Mucosa of descending colon (tissue), 3 donors: ENCODE measurements at regions not wholly inside any gene's neighbourhood (a gene's known extent, or its start where the extent isn't known, plus 50 kb on each side); places are given as distances from the start of the nearest gene placed in this dataset.
A peak's percentile ranks its signal among the peaks of the same experiment; 100 is the strongest.
"Not testable (repeated sequence)": the region's sequence is repeated elsewhere in the genome, so short reads cannot be mapped to it uniquely, and the experiment has no call there.

Experiments
- ATAC-seq: fragments of 200-7000 bp; cut with Tn5 transposase; one replicate; pipeline ENCODE4 v1.9.1; 2020; ENCODE audit warnings: mild to moderate bottlenecking, moderate library complexity
- DNase-seq, 3 donors: peaks; one replicate each; pipeline ENCODE4 v3.0.0-alpha.2; 2020
- H3K36me3 ChIP-seq: fragments of 200-600 bp; one replicate; pipeline ENCODE4 v1.8.0; 2021; ENCODE audit warnings: low read depth, mild to moderate bottlenecking
- H3K4me1 ChIP-seq: fragments of 200-600 bp; one replicate; pipeline ENCODE4 v1.8.0; 2021; ENCODE audit warnings: low read depth, mild to moderate bottlenecking
- H3K4me3 ChIP-seq: fragments of 200-600 bp; one replicate; pipeline ENCODE4 v1.8.0; 2021; ENCODE audit warnings: mild to moderate bottlenecking
- H3K9me3 ChIP-seq: fragments of 200-600 bp; one replicate; pipeline ENCODE4 v1.8.0; 2021; ENCODE audit warnings: mild to moderate bottlenecking
- intact Hi-C, 2 donors: fragments of 100-400 bp; cut with DNase I in 1 of 2; cut with micrococcal nuclease in 1 of 2; formaldehyde crosslinking; loops; one replicate each; pipeline versions ENCODE4 v1.11.0 to v1.11.1; 2022; cut with DNase I, micrococcal nuclease
- TF ChIP-seq, protein P1 (sequence below): fragments of 200-600 bp; IDR thresholded peaks from one replicate; pipeline ENCODE4 v1.8.0; 2022; ENCODE audit warnings: antibody characterized with exemption, mild to moderate bottlenecking
- donor health status: DM: no; HTN: no; CAD: no; lungs with moderate emphysema.
- donor health status: DM: no; HTN: no; CAD: no.
- donor health status: DM: no; HTN: yes; CAD: no.

GRCh38 chr6:164048840-164049516, 634.5 kb downstream of the QKI start:
- no peak for DNase-seq
- ATAC-seq: no peak
- Histone ChIP-seq H3K4me3 (no peak overlapping the region), H3K36me3 (no peaks in the 10 kb centered on the region), H3K4me1 (no peaks in the 10 kb centered on the region), H3K9me3 (peaks cover 25% of the 10 kb centered on the region)
- TF ChIP-seq, protein P1, sequence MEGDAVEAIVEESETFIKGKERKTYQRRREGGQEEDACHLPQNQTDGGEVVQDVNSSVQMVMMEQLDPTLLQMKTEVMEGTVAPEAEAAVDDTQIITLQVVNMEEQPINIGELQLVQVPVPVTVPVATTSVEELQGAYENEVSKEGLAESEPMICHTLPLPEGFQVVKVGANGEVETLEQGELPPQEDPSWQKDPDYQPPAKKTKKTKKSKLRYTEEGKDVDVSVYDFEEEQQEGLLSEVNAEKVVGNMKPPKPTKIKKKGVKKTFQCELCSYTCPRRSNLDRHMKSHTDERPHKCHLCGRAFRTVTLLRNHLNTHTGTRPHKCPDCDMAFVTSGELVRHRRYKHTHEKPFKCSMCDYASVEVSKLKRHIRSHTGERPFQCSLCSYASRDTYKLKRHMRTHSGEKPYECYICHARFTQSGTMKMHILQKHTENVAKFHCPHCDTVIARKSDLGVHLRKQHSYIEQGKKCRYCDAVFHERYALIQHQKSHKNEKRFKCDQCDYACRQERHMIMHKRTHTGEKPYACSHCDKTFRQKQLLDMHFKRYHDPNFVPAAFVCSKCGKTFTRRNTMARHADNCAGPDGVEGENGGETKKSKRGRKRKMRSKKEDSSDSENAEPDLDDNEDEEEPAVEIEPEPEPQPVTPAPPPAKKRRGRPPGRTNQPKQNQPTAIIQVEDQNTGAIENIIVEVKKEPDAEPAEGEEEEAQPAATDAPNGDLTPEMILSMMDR: no peak
- intact Hi-C loops: no loop called here

DNA sequence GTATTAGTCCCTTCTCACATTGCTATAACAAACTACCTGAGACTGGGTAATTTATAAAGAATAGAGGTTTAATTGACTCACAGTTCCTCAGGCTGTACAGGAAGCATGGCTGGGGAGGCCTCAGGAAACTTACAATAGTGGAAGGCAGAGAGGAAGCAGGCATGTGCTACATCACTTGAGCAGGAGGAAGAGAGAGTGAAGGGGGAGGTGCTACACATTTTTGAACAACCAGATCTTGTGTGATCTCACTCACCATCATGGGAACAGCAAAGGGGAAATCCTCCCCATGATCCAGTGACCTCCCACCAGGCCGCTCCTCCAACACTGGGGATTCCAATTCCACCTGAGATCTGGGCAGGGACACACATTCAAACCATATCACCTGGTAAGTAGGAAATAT, 630.6 kb downstream of the QKI start:
- intact Hi-C loops: no loop called here
- no peak for ATAC-seq
- Histone ChIP-seq H3K4me3 (no peak overlapping the region), H3K36me3 (no peaks in the 10 kb centered on the region), H3K4me1 (no peaks in the 10 kb centered on the region), H3K9me3 (peaks cover 22% of the 10 kb centered on the region)
- TF ChIP-seq, protein P1: no peak
- no peak for DNase-seq

DNA sequence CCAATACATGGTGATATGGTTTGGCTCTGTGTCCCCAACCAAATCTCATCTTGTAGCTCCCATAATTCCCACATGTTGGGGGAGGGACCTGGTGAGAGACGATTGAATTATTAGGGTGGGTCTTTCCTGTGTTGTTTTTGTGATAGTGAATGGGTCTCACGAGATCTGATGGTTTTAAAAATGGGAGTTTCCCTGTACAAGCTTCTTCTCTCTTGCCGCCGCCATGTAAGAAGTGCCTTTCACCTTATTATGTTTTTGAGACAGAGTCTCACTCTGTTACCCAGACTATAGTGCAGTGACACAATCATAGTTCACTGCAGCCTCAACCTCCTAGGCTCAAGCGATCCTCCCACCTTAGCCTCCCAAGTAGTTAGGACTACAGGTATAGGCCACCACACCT, 629.1 kb downstream of the QKI start:
- ATAC-seq, DNase-seq: not testable (repeated sequence)

DNA sequence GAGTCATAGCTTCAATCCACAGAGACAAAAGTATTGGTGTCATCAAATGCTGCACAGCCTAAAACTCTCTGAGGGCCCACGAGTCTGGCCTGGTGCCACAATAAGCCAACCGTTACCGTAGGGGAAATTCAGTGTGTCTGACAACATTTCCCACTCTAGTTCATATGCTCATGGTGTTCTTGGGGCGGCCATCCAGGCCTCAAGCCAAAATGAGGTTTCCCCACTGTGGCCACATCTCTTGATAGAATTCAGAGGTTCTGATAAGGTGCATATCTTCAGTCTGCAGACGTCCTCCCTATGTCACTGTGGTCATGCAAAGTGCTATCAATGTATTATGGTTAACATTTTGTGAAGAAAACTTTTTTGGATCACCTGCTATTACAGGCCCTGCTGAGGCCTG, 627.7 kb downstream of the QKI start:
- ATAC-seq (peak; percentile 41), DNase-seq (peak in 1 of 3 donors; percentile 4)
- no peak overlapping the region for H3K4me3 ChIP-seq
- no peaks in the 10 kb centered on the region for H3K4me1 ChIP-seq
- H3K36me3 ChIP-seq: no peaks in the 10 kb centered on the region
- H3K9me3 ChIP-seq: peaks cover 17% of the 10 kb centered on the region
- intact Hi-C loops: no loop called here
- TF ChIP-seq, protein P1: no peak

More for the DNA sequence above, 629.1 kb downstream of the QKI start:
- H3K9me3 ChIP-seq: peaks cover 26% of the 10 kb centered on the region
- intact Hi-C loops, H3K4me3 ChIP-seq, H3K4me1 ChIP-seq, H3K36me3 ChIP-seq: not testable (repeated sequence)

DNA sequence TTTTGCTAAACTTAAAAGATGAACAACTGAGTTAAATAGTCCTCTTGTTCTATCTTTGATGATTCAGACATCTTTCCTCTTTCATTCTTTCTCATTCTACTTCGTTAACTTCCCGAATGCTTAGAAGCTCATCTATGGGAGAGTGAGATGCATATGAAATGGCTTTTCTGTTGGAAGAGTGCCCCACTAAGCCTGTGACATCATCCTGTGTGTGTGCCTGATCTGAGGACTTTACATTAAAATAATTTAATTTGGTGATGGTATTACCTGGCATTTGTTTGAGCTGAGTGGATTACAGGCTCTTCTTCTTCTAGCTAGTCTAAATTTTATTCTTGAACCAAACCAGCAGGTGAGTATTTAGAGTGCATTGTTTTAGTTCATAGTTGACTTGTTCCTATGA, 626.5 kb downstream of the QKI start:
- intact Hi-C loops: no loop called here
- no peak overlapping the region for H3K4me3 ChIP-seq
- no peaks in the 10 kb centered on the region for H3K4me1 ChIP-seq
- H3K36me3 ChIP-seq: no peaks in the 10 kb centered on the region
- peaks cover 17% of the 10 kb centered on the region for H3K9me3 ChIP-seq
- TF ChIP-seq, protein P1: no peak
- DNase-seq: no peak
- no peak for ATAC-seq

DNA sequence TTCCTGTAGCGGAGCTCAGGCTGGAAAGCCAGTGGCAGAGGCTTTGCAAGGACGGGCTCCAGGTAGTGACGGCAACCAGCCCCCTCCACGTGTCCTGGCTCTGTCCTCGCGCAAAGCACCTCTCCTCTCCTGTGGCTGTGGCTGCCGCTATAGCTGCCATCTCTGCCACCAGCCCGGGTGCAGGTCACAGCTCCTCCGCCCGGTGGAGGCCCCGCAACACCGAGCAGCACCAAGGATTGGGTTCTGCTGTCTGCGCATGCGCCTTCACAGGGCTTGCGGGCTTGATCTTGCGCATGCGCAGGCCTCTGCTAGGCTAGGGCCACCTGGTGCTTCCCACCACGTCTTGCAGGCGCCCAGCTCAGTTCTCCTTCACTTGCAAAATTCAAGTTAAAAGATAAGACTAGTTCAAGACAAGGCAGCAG, 625.4 kb downstream of the QKI start:
- ATAC-seq: peak; percentile 60
- peak in 2 of 3 donors; percentile 9 to 63 for DNase-seq
- Histone ChIP-seq H3K9me3 (peaks cover 17% of the 10 kb centered on the region), H3K4me3 (no peak overlapping the region), H3K4me1 (no peaks in the 10 kb centered on the region), H3K36me3 (no peaks in the 10 kb centered on the region)
- intact Hi-C loops: no loop called here
- TF ChIP-seq, protein P1: no peak
